SK-N-MC (cell line): ENCODE measurements at regions not wholly inside any gene's neighbourhood (a gene's known extent, or its start where the extent isn't known, plus 50 kb on each side); places are given as distances from the start of the nearest gene placed in this dataset.

Experiments used
- EZH2 ChIP-seq: fragments of 200-600 bp; sonication (generic); IDR thresholded peaks from one replicate; pipeline ENCODE4 v1.6.1; 2017; ENCODE audit warnings: antibody characterized with exemption
- FOXP2 ChIP-seq: optimal IDR thresholded peaks from 2 replicates; pipeline ENCODE3; 2011; ENCODE audit warnings: mild to moderate bottlenecking, moderate library complexity; ENCODE audit not compliant: insufficient read depth; ENCODE audit errors: extremely low read length, control extremely low read depth
- POLR2AphosphoS5 ChIP-seq: IDR thresholded peaks from 2 replicates; pipeline ENCODE4 v1.6.1; 2012; ENCODE audit warnings: mild to moderate bottlenecking, low read depth, low read length, borderline replicate concordance

DNA sequence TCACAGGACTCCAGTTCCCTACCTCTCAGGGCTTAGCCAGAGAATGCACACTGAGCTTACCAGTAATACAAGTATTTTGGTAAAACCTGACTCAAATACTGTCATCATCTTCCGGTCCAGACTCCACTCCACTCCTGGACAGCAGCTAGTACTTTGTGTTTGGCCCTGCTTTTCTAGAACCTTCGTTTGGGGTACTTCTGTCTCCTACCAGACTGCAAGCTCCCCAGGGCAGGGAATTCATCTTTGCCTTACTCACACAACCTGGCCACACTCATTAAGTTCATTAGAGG is 108.9 kb upstream of the CDC42EP3 start:
- TF ChIP-seq EZH2, result no peak
- TF ChIP-seq POLR2AphosphoS5, result no peak
- no peak for TF ChIP-seq FOXP2
